Lower lobe of right lung (tissue), 2 donors: ENCODE measurements at regions not wholly inside any gene's neighbourhood (a gene's known extent, or its start where the extent isn't known, plus 50 kb on each side); places are given as distances from the start of the nearest gene placed in this dataset.

Source experiments
- ATAC-seq, 2 donors: fragments of 200-7000 bp; cut with Tn5 transposase; one replicate each; pipeline ENCODE4 v1.9.1; 2020 to 2022; ENCODE audit warnings: mild to moderate bottlenecking in 2 of 2, moderate library complexity in 2 of 2
- DNase-seq: peaks from one replicate; pipeline ENCODE4 v3.0.0-alpha.2; 2020
- H3K27ac ChIP-seq: fragments of 200-600 bp; one replicate; pipeline ENCODE4 v1.8.0; 2022
- H3K27me3 ChIP-seq: fragments of 200-600 bp; one replicate; pipeline ENCODE4 v1.8.0; 2022; ENCODE audit warnings: low read depth
- H3K36me3 ChIP-seq: fragments of 200-600 bp; one replicate; pipeline ENCODE4 v1.8.0; 2022; ENCODE audit warnings: mild to moderate bottlenecking
- H3K4me1 ChIP-seq: fragments of 200-600 bp; one replicate; pipeline ENCODE4 v1.8.0; 2022
- H3K4me3 ChIP-seq: fragments of 200-600 bp; one replicate; pipeline ENCODE4 v1.8.0; 2022; ENCODE audit warnings: mild to moderate bottlenecking
- H3K9me3 ChIP-seq: fragments of 200-600 bp; one replicate; pipeline ENCODE4 v1.8.0; 2022
- intact Hi-C: fragments of 100-400 bp; cut with DNase I; formaldehyde crosslinking; loops from one replicate; pipeline ENCODE4 v1.11.0; 2022
- TF ChIP-seq, protein P1 (sequence below): fragments of 200-600 bp; IDR thresholded peaks from one replicate; pipeline ENCODE4 v1.8.0; 2022; ENCODE audit warnings: antibody characterized with exemption, mild to moderate bottlenecking
- donor health status: DM: no; HTN: yes; CAD: no; lungs with severe emphysema.

DNA sequence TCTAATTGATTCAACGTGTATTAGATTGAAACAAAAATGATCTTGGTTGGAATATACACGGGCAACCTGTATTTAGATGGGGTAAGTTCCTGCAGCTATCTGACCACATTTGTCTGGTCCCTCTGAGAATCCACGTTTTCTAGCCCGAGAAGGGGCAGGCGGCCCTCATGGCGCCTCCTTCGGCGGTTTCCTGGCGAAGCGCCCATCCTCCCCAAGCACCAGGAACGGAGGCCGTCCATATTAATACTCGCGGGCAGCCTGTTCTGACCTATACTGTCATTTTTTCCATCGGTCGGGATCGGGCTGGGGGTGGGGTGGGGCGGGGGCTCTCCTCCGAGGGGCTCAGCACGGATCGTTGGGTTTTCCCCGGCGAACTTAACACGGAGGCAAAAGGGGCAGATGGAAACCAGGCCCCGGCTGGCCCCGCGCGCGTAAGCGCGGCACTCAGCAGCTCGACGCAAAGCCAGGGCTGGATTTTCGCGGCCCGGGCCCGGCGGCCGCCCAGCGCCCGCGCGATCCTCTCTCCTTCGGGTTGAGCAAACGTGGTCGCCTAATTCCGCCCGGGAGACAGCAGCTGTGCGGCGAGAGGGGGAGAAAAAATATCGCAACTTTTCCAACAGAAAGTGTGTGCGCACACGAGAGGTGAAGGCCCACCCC lies 77.2 kb upstream of the BCOR start:
- Histone ChIP-seq H3K27me3 (no peaks in the 10 kb centered on the region), H3K9me3 (no peaks in the 10 kb centered on the region), H3K27ac (peak overlapping the region; percentile 96), H3K4me1 (peaks cover 33% of the 10 kb centered on the region), H3K4me3 (peak overlapping the region; percentile 58), H3K36me3 (no peaks in the 10 kb centered on the region)
- DNase-seq: peak; percentile 64
- intact Hi-C loops: no loop called here
- TF ChIP-seq, protein P1, sequence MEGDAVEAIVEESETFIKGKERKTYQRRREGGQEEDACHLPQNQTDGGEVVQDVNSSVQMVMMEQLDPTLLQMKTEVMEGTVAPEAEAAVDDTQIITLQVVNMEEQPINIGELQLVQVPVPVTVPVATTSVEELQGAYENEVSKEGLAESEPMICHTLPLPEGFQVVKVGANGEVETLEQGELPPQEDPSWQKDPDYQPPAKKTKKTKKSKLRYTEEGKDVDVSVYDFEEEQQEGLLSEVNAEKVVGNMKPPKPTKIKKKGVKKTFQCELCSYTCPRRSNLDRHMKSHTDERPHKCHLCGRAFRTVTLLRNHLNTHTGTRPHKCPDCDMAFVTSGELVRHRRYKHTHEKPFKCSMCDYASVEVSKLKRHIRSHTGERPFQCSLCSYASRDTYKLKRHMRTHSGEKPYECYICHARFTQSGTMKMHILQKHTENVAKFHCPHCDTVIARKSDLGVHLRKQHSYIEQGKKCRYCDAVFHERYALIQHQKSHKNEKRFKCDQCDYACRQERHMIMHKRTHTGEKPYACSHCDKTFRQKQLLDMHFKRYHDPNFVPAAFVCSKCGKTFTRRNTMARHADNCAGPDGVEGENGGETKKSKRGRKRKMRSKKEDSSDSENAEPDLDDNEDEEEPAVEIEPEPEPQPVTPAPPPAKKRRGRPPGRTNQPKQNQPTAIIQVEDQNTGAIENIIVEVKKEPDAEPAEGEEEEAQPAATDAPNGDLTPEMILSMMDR: no peak
- peak; percentile 44 to 49 for ATAC-seq

DNA sequence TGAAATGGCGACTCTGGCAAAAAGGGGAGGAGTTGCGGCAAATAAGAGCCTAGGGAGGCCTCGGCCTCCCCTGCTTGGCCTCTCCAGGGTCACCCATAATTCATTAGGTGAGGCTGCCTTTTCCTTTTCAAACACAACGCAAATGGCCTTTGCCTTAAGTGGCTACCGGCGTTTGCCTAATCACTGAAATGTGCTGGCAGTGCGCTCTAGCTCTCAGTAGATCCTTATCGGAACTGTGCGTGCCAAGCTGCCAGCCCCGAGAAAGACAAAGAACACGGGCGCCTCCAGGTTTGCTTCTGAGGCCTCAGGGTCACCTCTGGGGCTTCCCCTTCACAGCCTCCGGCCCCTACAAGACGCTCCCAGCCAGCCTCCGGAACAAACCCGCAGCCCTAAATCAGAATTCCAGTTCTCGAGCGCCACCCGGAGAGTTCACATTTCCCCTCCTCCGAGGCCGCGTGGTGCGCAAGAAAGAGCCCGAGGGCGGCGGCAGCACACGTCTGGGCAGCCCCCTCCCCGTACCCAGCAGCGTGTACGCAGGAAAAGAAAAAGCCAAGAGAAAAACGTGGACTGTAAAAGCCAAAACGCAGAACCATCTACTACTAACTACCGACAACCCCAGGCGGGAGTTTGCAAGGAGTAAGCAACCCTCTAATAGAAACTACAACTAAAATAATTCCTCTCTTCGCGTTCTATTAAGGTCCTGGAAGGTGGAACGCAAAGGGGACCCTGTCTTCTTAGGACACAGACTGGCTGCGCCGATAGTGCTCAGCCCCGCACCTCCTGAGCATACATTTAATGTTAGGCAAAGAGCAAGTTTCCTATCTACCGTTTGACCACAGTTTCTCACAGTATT lies 76.5 kb upstream of the BCOR start:
- TF ChIP-seq, protein P1: no peak
- peak overlapping the region; percentile 96 for H3K27ac ChIP-seq
- no peaks in the 10 kb centered on the region for H3K9me3 ChIP-seq
- H3K4me3 ChIP-seq: peak overlapping the region; percentile 58
- intact Hi-C loops: no loop called here
- no peaks in the 10 kb centered on the region for H3K36me3 ChIP-seq
- H3K27me3 ChIP-seq: no peaks in the 10 kb centered on the region
- DNase-seq: peak; percentile 76
- H3K4me1 ChIP-seq: peaks cover 33% of the 10 kb centered on the region
- peak; percentile 13 to 49 for ATAC-seq

DNA sequence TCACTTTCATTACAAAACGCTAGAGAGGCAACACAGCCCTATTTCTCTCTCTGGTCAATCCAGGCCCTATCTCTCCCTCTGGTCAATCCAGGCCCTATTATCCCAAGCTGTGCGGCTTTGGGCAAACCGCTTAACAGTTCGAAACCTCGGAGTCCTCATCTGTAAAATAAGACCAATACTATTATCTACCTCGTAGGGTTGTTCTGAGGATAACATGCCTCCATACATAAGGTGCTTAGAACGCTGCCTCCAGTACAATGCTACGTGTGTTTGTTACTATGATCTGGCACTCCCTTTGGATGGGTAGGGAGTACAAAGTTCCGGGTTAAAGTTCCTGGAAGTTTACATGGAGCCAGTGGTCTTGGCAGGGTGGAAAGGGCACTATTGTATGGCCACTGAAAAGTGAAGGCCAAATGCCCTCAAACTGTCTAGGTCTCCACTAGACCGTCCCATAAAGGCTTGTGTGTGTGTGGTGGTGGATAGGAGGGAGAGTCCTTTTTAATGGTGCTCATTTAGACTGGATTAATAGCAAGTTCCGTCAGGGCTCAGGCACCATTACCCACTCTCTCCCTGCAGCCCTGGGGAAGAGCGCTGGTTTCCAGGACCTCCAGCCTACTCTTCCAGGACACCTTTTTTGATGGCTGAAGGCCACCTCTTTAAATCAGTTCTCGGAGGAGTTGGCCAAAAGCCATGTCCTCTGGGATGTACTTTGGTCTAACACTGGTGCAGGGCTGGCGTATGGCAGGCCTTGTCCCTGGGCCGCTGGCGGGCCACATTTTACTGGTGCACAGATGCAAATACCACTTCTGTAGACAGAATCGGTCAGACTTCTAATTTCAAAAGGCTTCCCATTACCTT lies 75.6 kb upstream of the BCOR start:
- Histone ChIP-seq H3K9me3 (no peaks in the 10 kb centered on the region), H3K27me3 (no peaks in the 10 kb centered on the region), H3K27ac (peak overlapping the region; percentile 96), H3K4me3 (peak overlapping the region; percentile 58), H3K4me1 (peaks cover 40% of the 10 kb centered on the region), H3K36me3 (no peaks in the 10 kb centered on the region)
- DNase-seq (no peak), ATAC-seq (no peak)
- TF ChIP-seq, protein P1: no peak
- intact Hi-C loops: no loop called here

DNA sequence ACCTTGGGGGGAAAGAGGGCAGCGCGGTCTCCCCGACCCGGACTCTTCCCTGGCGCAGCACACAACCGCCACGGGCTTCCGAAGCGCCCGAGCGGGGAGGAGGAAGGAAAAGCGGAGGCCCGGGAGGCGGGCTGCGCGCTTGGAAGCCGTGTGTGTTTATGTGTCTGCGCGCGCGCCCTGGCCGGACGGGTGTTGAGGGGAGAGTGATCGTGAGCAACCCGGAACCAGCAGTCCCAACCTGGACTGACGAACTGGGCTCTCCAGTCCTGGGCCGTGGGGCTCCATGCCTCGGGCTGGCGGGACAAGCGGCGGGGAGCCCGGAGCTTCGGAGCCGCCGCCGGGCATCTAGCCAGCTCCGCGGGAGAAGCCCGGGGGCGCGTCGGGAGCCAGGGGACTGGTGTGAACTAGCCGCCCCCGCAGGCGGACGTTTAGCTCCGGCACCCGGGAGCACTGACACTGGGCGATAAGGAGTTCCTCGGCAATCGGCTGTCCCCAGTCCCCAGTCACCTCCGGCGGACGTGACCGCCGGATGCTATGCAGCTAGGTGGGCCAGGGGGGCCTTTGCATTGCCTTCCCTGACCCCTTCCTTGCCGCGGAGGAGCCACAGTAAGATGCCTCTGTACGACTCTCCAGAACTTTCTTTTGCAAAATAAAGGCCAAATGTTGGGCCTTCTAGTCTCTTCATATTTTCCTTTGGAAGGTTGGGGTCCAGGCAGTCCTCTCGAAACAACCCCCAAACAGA lies 74.8 kb upstream of the BCOR start:
- peak; percentile 25 to 32 for ATAC-seq
- peak; percentile 80 for DNase-seq
- peak overlapping the region; percentile 87 for H3K27ac ChIP-seq
- peak overlapping the region; percentile 56 for H3K4me3 ChIP-seq
- peaks cover 43% of the 10 kb centered on the region for H3K4me1 ChIP-seq
- TF ChIP-seq, protein P1: no peak
- intact Hi-C loops: no loop called here
- no peaks in the 10 kb centered on the region for H3K36me3 ChIP-seq
- no peaks in the 10 kb centered on the region for H3K27me3 ChIP-seq
- no peaks in the 10 kb centered on the region for H3K9me3 ChIP-seq
